SU-DHL-6 (cell line): ENCODE measurements at regions not wholly inside any gene's neighbourhood (a gene's known extent, or its start where the extent isn't known, plus 50 kb on each side); places are given as distances from the start of the nearest gene placed in this dataset.
A peak's percentile ranks its signal among the peaks of the same experiment; 100 is the strongest.

ENCODE experiments used
- H2AFZ ChIP-seq: fragments of 200-600 bp; sonication (generic); 2 replicates; pipeline ENCODE4 v1.6.1; 2014; ENCODE audit warnings: low read depth, mild to moderate bottlenecking, moderate library complexity, mixed read lengths, antibody characterized with exemption, low read length; ENCODE audit not compliant: severe bottlenecking
- H3F3A ChIP-seq: fragments of 200-600 bp; shearing (Covaris generic); 2 replicates; pipeline ENCODE4 v1.6.0; 2016; ENCODE audit warnings: antibody characterized with exemption, mild to moderate bottlenecking; ENCODE audit not compliant: insufficient read depth
- H3K27ac ChIP-seq: fragments of 200-600 bp; sonication (generic); 2 replicates; pipeline ENCODE4 v1.5.1; 2016; ENCODE audit warnings: low read depth, mild to moderate bottlenecking, low read length, moderate library complexity, mixed read lengths
- H3K27me3 ChIP-seq: fragments of 200-600 bp; sonication (generic), shearing (Covaris generic); 2 replicates; pipeline ENCODE4 v1.6.0; 2014; ENCODE audit warnings: mild to moderate bottlenecking, low read length
- H3K36me3 ChIP-seq: fragments of 200-600 bp; sonication (generic); 2 replicates; pipeline ENCODE4 v1.6.1; 2014; ENCODE audit warnings: mild to moderate bottlenecking, low read length, mixed read lengths
- H3K4me2 ChIP-seq: fragments of 300-600, 200-600 bp; shearing (Covaris generic), sonication (generic); 2 replicates; pipeline ENCODE4 v1.6.0; 2014; ENCODE audit warnings: low read length, low read depth, mild to moderate bottlenecking; ENCODE audit not compliant: poor library complexity, severe bottlenecking
- H3K4me3 ChIP-seq: fragments of 200-600 bp; sonication (generic); 2 replicates; pipeline ENCODE4 v1.5.1; 2014; ENCODE audit warnings: antibody characterized with exemption, low read length, mild to moderate bottlenecking, mixed read lengths; ENCODE audit not compliant: insufficient read depth, poor library complexity, severe bottlenecking
- H3K79me2 ChIP-seq: fragments of 200-600 bp; sonication (generic); 2 replicates; pipeline ENCODE4 v1.6.1; 2014; ENCODE audit warnings: mild to moderate bottlenecking, low read length, moderate library complexity; ENCODE audit not compliant: insufficient read depth
- H3K9ac ChIP-seq: fragments of 200-600 bp; sonication (generic); 2 replicates; pipeline ENCODE4 v1.7.0; 2014; ENCODE audit warnings: mild to moderate bottlenecking, low read length
- H3K9me2 ChIP-seq: fragments of 200-600 bp; sonication (generic); replicated peaks from 2 replicates; pipeline ENCODE4 v1.6.1; 2014; ENCODE audit warnings: low read length; ENCODE audit not compliant: insufficient read depth
- H3K9me3 ChIP-seq: fragments of 200-600 bp; sonication (generic); 2 replicates; pipeline ENCODE4 v1.6.1; 2014; ENCODE audit warnings: low read length, mixed read lengths; ENCODE audit not compliant: insufficient read depth
- H4K20me1 ChIP-seq: fragments of 200-600 bp; sonication (generic); 2 replicates; pipeline ENCODE4 v1.6.1; 2014; ENCODE audit warnings: low read depth, mild to moderate bottlenecking, antibody characterized with exemption, low read length, moderate library complexity, mixed read lengths
- EZH2phosphoT487 ChIP-seq: fragments of 200-600 bp; sonication (generic), shearing (Covaris generic); conservative IDR thresholded peaks from 2 replicates; pipeline ENCODE4 v1.6.1; 2018; ENCODE audit warnings: mild to moderate bottlenecking, antibody characterized with exemption, low read length, moderate library complexity, mixed read lengths
- TF ChIP-seq, protein P1 (sequence below): fragments of 200-600 bp; sonication (generic); IDR thresholded peaks from one replicate; pipeline ENCODE4 v1.5.1; 2017; ENCODE audit warnings: antibody characterized with exemption, mild to moderate bottlenecking, low read length, moderate library complexity; ENCODE audit not compliant: insufficient read depth, poor library complexity, severe bottlenecking

DNA sequence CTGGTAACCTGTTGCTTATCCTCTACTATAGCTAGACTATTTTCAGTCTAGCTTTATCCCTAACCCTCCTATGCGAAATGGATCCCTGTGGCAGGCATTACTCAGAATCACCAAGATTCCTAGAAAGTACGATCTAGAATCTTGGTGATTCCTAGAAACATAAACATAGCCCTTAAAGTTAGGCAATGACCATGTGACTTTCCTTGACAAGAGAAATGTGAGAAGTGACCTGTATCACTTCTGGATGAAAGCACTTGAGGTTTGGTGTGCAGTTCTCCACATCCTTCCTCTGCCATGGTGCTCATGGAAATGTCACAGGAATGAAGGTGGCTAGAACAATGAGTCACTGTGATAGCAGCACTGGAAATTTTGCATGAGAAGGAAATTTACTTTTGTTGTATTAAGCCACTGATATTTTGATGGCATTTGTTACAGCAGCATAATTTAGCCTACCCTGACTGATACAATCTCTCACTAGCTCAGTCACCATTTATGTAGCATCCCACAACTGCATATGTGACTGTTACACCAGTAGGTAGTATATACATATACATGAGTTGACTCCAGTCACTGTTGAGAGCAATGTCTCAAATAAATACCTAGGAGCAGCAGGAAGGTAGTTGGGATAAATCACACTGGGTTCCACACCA lies 68.3 kb upstream of the MAPRE2 start:
- Histone ChIP-seq H2AFZ (no peak overlapping the region), H3K36me3 (no peaks in the 10 kb centered on the region), H3K9me3 (no peaks in the 10 kb centered on the region), H3K9ac (no peak overlapping the region), H3K4me2 (no peak overlapping the region), H3K9me2 (no peaks in the 10 kb centered on the region), H3F3A (peaks cover 7% of the 10 kb centered on the region), H3K27ac (no peak overlapping the region), H4K20me1 (no peaks in the 10 kb centered on the region), H3K79me2 (no peaks in the 10 kb centered on the region), H3K27me3 (0 out of 2 replicates have a peak, but pooled peaks cover 2% of the 10 kb centered on the region), H3K4me3 (no peak overlapping the region)
- TF ChIP-seq, protein P1, sequence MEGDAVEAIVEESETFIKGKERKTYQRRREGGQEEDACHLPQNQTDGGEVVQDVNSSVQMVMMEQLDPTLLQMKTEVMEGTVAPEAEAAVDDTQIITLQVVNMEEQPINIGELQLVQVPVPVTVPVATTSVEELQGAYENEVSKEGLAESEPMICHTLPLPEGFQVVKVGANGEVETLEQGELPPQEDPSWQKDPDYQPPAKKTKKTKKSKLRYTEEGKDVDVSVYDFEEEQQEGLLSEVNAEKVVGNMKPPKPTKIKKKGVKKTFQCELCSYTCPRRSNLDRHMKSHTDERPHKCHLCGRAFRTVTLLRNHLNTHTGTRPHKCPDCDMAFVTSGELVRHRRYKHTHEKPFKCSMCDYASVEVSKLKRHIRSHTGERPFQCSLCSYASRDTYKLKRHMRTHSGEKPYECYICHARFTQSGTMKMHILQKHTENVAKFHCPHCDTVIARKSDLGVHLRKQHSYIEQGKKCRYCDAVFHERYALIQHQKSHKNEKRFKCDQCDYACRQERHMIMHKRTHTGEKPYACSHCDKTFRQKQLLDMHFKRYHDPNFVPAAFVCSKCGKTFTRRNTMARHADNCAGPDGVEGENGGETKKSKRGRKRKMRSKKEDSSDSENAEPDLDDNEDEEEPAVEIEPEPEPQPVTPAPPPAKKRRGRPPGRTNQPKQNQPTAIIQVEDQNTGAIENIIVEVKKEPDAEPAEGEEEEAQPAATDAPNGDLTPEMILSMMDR, result no peak
- TF ChIP-seq EZH2phosphoT487, result no peak

GRCh38 chr18:34976123-34976522 lies 65.1 kb upstream of the MAPRE2 start:
- no peak for TF ChIP-seq EZH2phosphoT487
- TF ChIP-seq, protein P1, result no peak
- peak overlapping the region; percentile 96 for H2AFZ ChIP-seq
- peak overlapping the region; percentile 70 for H3K4me2 ChIP-seq

GRCh38 chr18:34976534-34976898 lies 64.7 kb upstream of the MAPRE2 start:
- Histone ChIP-seq H3K27me3 (0 out of 2 replicates have a peak, but pooled peaks cover 2% of the 10 kb centered on the region), H3K9me2 (no peaks in the 10 kb centered on the region), H2AFZ (peak overlapping the region; percentile 96), H3K79me2 (no peaks in the 10 kb centered on the region), H3K9me3 (no peaks in the 10 kb centered on the region), H3F3A (peaks cover 17% of the 10 kb centered on the region), H3K4me2 (peak overlapping the region; percentile 70), H3K36me3 (no peaks in the 10 kb centered on the region), H4K20me1 (no peaks in the 10 kb centered on the region), H3K9ac (peak overlapping the region; percentile 62), H3K4me3 (peak overlapping the region; percentile 67), H3K27ac (no peak overlapping the region)
- TF ChIP-seq, protein P1, result no peak
- no peak for TF ChIP-seq EZH2phosphoT487

More at GRCh38 chr18:34976123-34976522, 65.1 kb upstream of the MAPRE2 start:
- Histone ChIP-seq H4K20me1 (no peaks in the 10 kb centered on the region), H3K27ac (no peak overlapping the region), H3K9me3 (no peaks in the 10 kb centered on the region), H3K36me3 (no peaks in the 10 kb centered on the region), H3K27me3 (0 out of 2 replicates have a peak, but pooled peaks cover 2% of the 10 kb centered on the region), H3F3A (peaks cover 17% of the 10 kb centered on the region), H3K4me3 (peak overlapping the region; percentile 67), H3K79me2 (no peaks in the 10 kb centered on the region), H3K9me2 (no peaks in the 10 kb centered on the region), H3K9ac (peak overlapping the region; percentile 62)
